Globus pallidus (tissue), 1 donor: ENCODE measurements at regions not wholly inside any gene's neighbourhood (a gene's known extent, or its start where the extent isn't known, plus 50 kb on each side); places are given as distances from the start of the nearest gene placed in this dataset.

ENCODE experiments used
- DNase-seq: peaks from one replicate; pipeline ENCODE4 v3.0.0-alpha.2; 2015; ENCODE audit warnings: low spot score

DNA sequence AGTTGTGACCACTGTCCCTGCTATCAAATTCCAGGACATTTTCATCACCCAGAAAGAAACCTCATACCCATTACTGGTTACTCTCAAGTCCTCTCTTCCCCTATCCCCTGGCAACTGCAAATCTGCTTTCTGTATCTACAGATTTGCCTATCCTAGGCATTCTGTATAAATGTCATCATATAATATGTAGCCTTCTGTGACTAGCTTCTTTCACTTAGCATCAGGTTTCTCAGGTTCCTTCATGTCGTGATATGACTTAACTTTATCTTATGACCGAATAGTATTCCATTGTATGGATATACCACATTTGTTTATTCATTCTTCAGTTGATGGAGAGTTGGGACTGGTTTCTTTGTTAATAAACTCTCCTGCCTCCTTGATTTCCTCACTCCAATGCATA is 60.5 kb downstream of the PMAIP1 start:
- DNase-seq: no peak

DNA sequence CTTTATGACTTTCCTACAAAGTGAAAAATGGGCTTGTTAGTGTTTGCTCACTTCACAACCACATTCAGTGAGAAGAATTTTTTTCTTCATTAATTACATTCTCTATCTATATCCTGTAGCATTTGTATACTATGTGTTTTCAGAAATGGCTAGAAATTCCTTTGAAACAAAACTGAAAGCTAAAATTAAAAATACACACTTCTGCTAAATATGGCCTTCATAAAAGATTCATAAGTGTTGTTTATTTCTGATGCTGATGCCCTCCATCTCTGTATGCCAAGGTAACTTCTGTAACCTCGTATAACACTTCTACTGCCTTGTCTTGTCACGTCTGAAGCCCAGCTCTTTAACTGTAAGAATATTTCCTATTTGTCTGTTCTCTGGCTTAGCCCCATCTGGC is 59.8 kb downstream of the PMAIP1 start:
- no peak for DNase-seq

DNA sequence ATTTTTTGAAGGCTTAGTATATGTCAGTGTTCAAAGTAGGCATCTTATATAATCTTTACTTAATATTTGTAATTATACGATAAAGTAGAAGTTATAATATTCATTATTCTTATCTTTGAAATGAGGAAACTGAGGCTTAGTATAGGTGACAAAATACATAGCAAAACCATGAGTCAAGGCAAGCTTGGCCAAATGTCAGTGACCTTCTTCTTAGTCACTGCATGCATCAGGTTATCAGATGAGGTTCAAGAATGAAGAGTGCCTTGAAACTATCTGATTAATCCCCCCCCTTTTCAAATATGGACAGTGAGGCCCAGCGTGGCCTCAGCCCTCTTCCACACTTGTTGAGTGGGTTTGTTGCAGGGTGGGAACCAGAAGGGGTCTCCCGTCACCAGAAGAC is 59.3 kb downstream of the PMAIP1 start:
- DNase-seq: no peak

DNA sequence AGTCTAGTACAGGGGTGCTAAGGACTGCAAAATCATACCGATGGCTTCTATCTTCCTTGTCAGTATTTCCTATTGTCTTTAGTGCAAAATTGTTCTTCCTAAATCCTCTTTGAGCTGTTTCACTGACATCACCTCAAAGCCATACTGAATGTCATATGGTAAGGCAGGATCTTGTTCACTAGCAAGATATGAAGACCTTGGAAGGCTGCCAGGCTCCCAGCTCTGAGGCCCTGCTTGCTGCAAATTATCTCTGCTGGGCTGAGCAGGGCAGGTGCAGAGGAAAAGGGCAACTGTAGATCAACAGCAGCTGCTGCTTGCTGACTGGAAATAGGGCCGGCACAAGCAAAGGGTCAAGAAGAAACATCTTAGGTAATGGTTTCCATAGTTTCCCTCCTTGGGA is 58.2 kb downstream of the PMAIP1 start:
- no peak for DNase-seq

- no peak for DNase-seq
Measured at GRCh38 chr18:59954755-59955156, 55.0 kb downstream of the PMAIP1 start.

DNA sequence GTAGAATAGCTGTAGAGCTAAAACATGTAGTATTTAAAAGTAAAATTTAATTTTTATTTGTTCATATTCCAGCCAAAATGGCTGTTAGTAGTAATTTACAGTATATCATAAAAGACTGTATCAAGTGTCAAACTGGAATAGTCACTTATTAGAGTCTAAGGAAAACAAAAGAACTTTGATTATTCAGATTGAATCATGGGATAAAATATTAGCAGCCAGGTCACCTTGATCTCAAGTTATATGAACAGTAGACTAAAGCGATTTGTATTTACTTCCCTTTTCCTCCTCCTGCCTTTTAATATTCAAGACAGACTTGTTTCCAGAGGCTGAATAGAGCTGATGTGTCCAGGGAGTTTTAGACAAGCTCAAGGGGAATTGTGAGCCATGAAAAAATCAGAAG is 54.4 kb downstream of the PMAIP1 start:
- no peak for DNase-seq
